Loucy (cell line): ENCODE measurements at regions not wholly inside any gene's neighbourhood (a gene's known extent, or its start where the extent isn't known, plus 50 kb on each side); places are given as distances from the start of the nearest gene placed in this dataset.

Experiments
- EZH2phosphoT487 ChIP-seq: fragments of 200-600 bp; IDR thresholded peaks from 2 replicates; pipeline ENCODE4 v1.6.1; 2018; ENCODE audit warnings: antibody characterized with exemption, mild to moderate bottlenecking, moderate library complexity, borderline replicate concordance
- TF ChIP-seq, protein P1 (sequence below): fragments of 200-600 bp; sonication (generic); conservative IDR thresholded peaks from 2 replicates; pipeline ENCODE4 v1.5.1; 2014; ENCODE audit warnings: mild to moderate bottlenecking, antibody characterized with exemption, low read length

DNA sequence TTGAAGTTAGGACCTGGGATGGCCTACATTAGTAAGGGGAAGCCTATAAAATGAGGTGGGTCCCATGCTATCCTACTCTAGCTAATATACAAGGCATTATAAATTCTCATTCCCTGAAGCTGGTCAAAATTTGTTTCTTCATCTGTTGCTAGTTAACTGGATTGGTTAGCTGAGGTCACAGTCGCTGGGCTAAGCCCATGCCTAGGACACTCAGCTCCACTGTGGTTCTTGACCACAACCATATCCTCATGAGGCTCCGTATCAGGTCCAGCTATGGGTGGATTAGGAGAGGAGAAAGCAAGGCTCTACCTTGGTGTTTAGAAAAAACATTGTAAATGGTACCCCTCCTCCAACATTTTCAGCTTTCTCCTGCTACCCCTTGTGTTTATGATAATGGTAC is 52.8 kb upstream of the RAI14 start:
- TF ChIP-seq, protein P1, sequence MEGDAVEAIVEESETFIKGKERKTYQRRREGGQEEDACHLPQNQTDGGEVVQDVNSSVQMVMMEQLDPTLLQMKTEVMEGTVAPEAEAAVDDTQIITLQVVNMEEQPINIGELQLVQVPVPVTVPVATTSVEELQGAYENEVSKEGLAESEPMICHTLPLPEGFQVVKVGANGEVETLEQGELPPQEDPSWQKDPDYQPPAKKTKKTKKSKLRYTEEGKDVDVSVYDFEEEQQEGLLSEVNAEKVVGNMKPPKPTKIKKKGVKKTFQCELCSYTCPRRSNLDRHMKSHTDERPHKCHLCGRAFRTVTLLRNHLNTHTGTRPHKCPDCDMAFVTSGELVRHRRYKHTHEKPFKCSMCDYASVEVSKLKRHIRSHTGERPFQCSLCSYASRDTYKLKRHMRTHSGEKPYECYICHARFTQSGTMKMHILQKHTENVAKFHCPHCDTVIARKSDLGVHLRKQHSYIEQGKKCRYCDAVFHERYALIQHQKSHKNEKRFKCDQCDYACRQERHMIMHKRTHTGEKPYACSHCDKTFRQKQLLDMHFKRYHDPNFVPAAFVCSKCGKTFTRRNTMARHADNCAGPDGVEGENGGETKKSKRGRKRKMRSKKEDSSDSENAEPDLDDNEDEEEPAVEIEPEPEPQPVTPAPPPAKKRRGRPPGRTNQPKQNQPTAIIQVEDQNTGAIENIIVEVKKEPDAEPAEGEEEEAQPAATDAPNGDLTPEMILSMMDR = no peak
- no peak for TF ChIP-seq EZH2phosphoT487
